Gastroesophageal sphincter (tissue), 4 donors: ENCODE measurements at regions not wholly inside any gene's neighbourhood (a gene's known extent, or its start where the extent isn't known, plus 50 kb on each side); places are given as distances from the start of the nearest gene placed in this dataset.

ENCODE experiments used
- ATAC-seq: fragments of 150-250 bp; one replicate; pipeline ENCODE4 v1.9.1; 2016; ENCODE audit warnings: mild to moderate bottlenecking, moderate library complexity
- H3K27ac ChIP-seq, 4 donors: fragments of 200-600 bp; sonication (generic) in 3 of 4; 1 replicate in 3 of 4; 2 replicates in 1 of 4; pipeline ENCODE4 v1.5.1; 2016 to 2019
- H3K27me3 ChIP-seq: fragments of 200-600 bp; sonication (generic); one replicate; pipeline ENCODE4 v1.5.1; 2019
- H3K36me3 ChIP-seq, 2 donors: fragments of 200-600 bp; sonication (generic); one replicate each; pipeline ENCODE4 v1.5.1; 2019; ENCODE audit warnings: control low read depth in 1 of 2
- H3K4me1 ChIP-seq, 3 donors: fragments of 200-600 bp; sonication (generic); 1 replicate in 2 of 3; 2 replicates in 1 of 3; pipeline ENCODE4 v1.5.1; 2016 to 2019; ENCODE audit warnings: control low read depth in 2 of 3
- H3K4me3 ChIP-seq, 2 donors: fragments of 200-600 bp; sonication (generic); one replicate each; pipeline ENCODE4 v1.5.1; 2019; ENCODE audit warnings: mild to moderate bottlenecking in 1 of 2, moderate library complexity in 1 of 2
- H3K9me3 ChIP-seq, 3 donors: fragments of 200-600 bp; sonication (generic); one replicate each; pipeline ENCODE4 v1.5.1; 2017 to 2019; ENCODE audit warnings: control low read depth in 2 of 3
- CTCF ChIP-seq, 4 experiments: fragments of 200-600 bp in 2 of 4; fragments of 450-650 bp in 2 of 4; sonication (generic) in 1 of 4; IDR thresholded peaks; one replicate each; pipeline ENCODE4 v1.5.1; 2017 to 2019; ENCODE audit warnings: antibody characterized with exemption in 4 of 4, mild to moderate bottlenecking in 2 of 4, moderate library complexity in 2 of 4
- EP300 ChIP-seq: sonication (generic); formaldehyde crosslinking; IDR thresholded peaks from one replicate; pipeline ENCODE4 v1.6.1; 2017; ENCODE audit warnings: antibody characterized with exemption, mild to moderate bottlenecking
- POLR2A ChIP-seq, 2 donors: fragments of 450-650 bp; IDR thresholded peaks; one replicate each; pipeline ENCODE4 v1.6.1; 2017; ENCODE audit warnings: antibody characterized with exemption in 2 of 2, mild to moderate bottlenecking in 2 of 2, moderate library complexity in 1 of 2
- POLR2AphosphoS5 ChIP-seq: sonication (generic); formaldehyde crosslinking; IDR thresholded peaks from one replicate; pipeline ENCODE4 v1.6.1; 2017; ENCODE audit warnings: antibody characterized with exemption
- WGBS, 2 donors: methylation state at CpG; one replicate each; pipeline ENCODE4 v1.1.5; 2018; ENCODE audit warnings: low coverage in 1 of 2; 5-methylcytosine and 5-hydroxymethylcytosine counted together

- no peak for ATAC-seq
- no peak for TF ChIP-seq POLR2AphosphoS5
- TF ChIP-seq CTCF (IDR thresholded peaks at IDR 0.05) = no peak
- no peak for TF ChIP-seq POLR2A (IDR thresholded peaks at IDR 0.05)
- TF ChIP-seq EP300 = no peak
- WGBS, 2 donors = no CpG with 5 or more reads among the region's 21 CpGs
- Histone ChIP-seq H3K27ac (no peak overlapping the region), H3K9me3 (peaks cover 0 to 4% (median 0%) of the 10 kb centered on the region in 3 donors), H3K27me3 (no peaks in the 10 kb centered on the region), H3K4me3 (no peak overlapping the region), H3K4me1 (peaks cover 0 to 14% (median 0%) of the 10 kb centered on the region in 3 donors), H3K36me3 (no peaks in the 10 kb centered on the region)
Measured at GRCh38 chr7:101722247-101722646, 93.2 kb upstream of the MYL10 start.

- WGBS, 2 donors = no CpG with 5 or more reads among the region's 1 CpG
- no peak overlapping the region for H3K27ac ChIP-seq
- peaks cover 0 to 14% (median 0%) of the 10 kb centered on the region in 3 donors for H3K4me1 ChIP-seq
- H3K4me3 ChIP-seq = no peak overlapping the region
- no peak for TF ChIP-seq POLR2A (IDR thresholded peaks at IDR 0.05)
- no peak for TF ChIP-seq POLR2AphosphoS5
- no peak for TF ChIP-seq EP300
- no peak for TF ChIP-seq CTCF (IDR thresholded peaks at IDR 0.05)
- H3K27me3 ChIP-seq = no peaks in the 10 kb centered on the region
- H3K9me3 ChIP-seq = peaks cover 0 to 4% (median 0%) of the 10 kb centered on the region in 3 donors
- no peaks in the 10 kb centered on the region for H3K36me3 ChIP-seq
- ATAC-seq = no peak
Measured at GRCh38 chr7:101723835-101724234, 93.6 kb upstream of the CUX1 start.

- TF ChIP-seq POLR2A (IDR thresholded peaks at IDR 0.05) (no peak), EP300 (no peak), CTCF (IDR thresholded peaks at IDR 0.05) (no peak), POLR2AphosphoS5 (no peak)
Measured at GRCh38 chr7:101724957-101725356, 92.5 kb upstream of the CUX1 start.

GRCh38 chr7:101725921-101726320, 91.5 kb upstream of the CUX1 start:
- no peaks in the 10 kb centered on the region for H3K36me3 ChIP-seq
- no peak overlapping the region for H3K27ac ChIP-seq
- H3K9me3 ChIP-seq = peaks cover 0 to 4% (median 0%) of the 10 kb centered on the region in 3 donors
- peaks cover 0 to 14% (median 0%) of the 10 kb centered on the region in 3 donors for H3K4me1 ChIP-seq
- H3K27me3 ChIP-seq = no peaks in the 10 kb centered on the region
- no peak for TF ChIP-seq CTCF (IDR thresholded peaks at IDR 0.05)
- TF ChIP-seq POLR2A (IDR thresholded peaks at IDR 0.05) = no peak
- no peak for TF ChIP-seq POLR2AphosphoS5
- WGBS, 2 donors = 79% methylated on average over 2 of the region's 7 CpGs; no CpG with 5 or more reads in 1 of the 2 donors
- no peak overlapping the region for H3K4me3 ChIP-seq
- no peak for ATAC-seq

More at GRCh38 chr7:101724957-101725356, 92.5 kb upstream of the CUX1 start:
- H3K36me3 ChIP-seq = no peaks in the 10 kb centered on the region
- WGBS, 2 donors = 63 to 100% methylated on average over 1 of the region's 9 CpGs
- no peaks in the 10 kb centered on the region for H3K27me3 ChIP-seq
- ATAC-seq = no peak
- peaks cover 0 to 4% (median 0%) of the 10 kb centered on the region in 3 donors for H3K9me3 ChIP-seq
- H3K4me1 ChIP-seq = peaks cover 0 to 14% (median 0%) of the 10 kb centered on the region in 3 donors
- no peak overlapping the region for H3K4me3 ChIP-seq
- no peak overlapping the region for H3K27ac ChIP-seq

- no peaks in the 10 kb centered on the region for H3K36me3 ChIP-seq
- no peak for ATAC-seq
- H3K4me3 ChIP-seq = no peak overlapping the region
- peaks cover 0 to 4% (median 0%) of the 10 kb centered on the region in 3 donors for H3K9me3 ChIP-seq
- H3K27ac ChIP-seq = no peak overlapping the region
- TF ChIP-seq POLR2A (IDR thresholded peaks at IDR 0.05) = no peak
- TF ChIP-seq EP300 = no peak
- no peak for TF ChIP-seq CTCF (IDR thresholded peaks at IDR 0.05)
- TF ChIP-seq POLR2AphosphoS5 = no peak
- WGBS, 2 donors = 96% methylated on average over 3 of the region's 6 CpGs; no CpG with 5 or more reads in 1 of the 2 donors
- no peaks in the 10 kb centered on the region for H3K27me3 ChIP-seq
- H3K4me1 ChIP-seq = peaks cover 0 to 8% (median 0%) of the 10 kb centered on the region in 3 donors
Measured at GRCh38 chr7:101727184-101727583, 90.2 kb upstream of the CUX1 start.
